HG02678 (cell line): ENCODE measurements at regions not wholly inside any gene's neighbourhood (a gene's known extent, or its start where the extent isn't known, plus 50 kb on each side); places are given as distances from the start of the nearest gene placed in this dataset.
"Not testable (repeated sequence)": the region's sequence is repeated elsewhere in the genome, so short reads cannot be mapped to it uniquely, and the experiment has no call there.

Experiments
- ATAC-seq: cut with Tn5 transposase; IDR thresholded peaks from one replicate; pipeline ENCODE4 v1.9.1; 2021; ENCODE audit warnings: mild to moderate bottlenecking, moderate library complexity; ENCODE audit not compliant: unreplicated experiment

- no peak for ATAC-seq
Measured at GRCh38 chrX:46234775-46235174, 310.4 kb downstream of the ZNF674 start.

- no peak for ATAC-seq
Measured at GRCh38 chrX:46228389-46228788, 316.8 kb downstream of the ZNF674 start.

GRCh38 chrX:46226422-46226821 is 318.8 kb downstream of the ZNF674 start:
- ATAC-seq, result no peak

GRCh38 chrX:46223499-46223898 is 321.7 kb downstream of the ZNF674 start:
- not testable (repeated sequence) for ATAC-seq

- no peak for ATAC-seq
Measured at GRCh38 chrX:46220822-46221221, 324.4 kb downstream of the ZNF674 start.

GRCh38 chrX:46218373-46218772 is 326.8 kb downstream of the ZNF674 start:
- ATAC-seq, result no peak

- ATAC-seq, result no peak
Measured at GRCh38 chrX:46216406-46216805, 328.8 kb downstream of the ZNF674 start.

- ATAC-seq, result no peak
Measured at GRCh38 chrX:46211079-46211478, 334.1 kb downstream of the ZNF674 start.

- no peak for ATAC-seq
Measured at GRCh38 chrX:46209768-46210167, 335.5 kb downstream of the ZNF674 start.

GRCh38 chrX:46209037-46209436 is 336.2 kb downstream of the ZNF674 start:
- ATAC-seq, result no peak

GRCh38 chrX:46208225-46208854 is 336.9 kb downstream of the ZNF674 start:
- no peak for ATAC-seq

- no peak for ATAC-seq
Measured at GRCh38 chrX:46204721-46205422, 340.3 kb downstream of the ZNF674 start.

GRCh38 chrX:46202733-46203514 is 342.3 kb downstream of the ZNF674 start:
- no peak for ATAC-seq

GRCh38 chrX:46200413-46200812 is 344.8 kb downstream of the ZNF674 start:
- ATAC-seq, result no peak

GRCh38 chrX:46198858-46199257 is 346.4 kb downstream of the ZNF674 start:
- ATAC-seq, result no peak

GRCh38 chrX:46186811-46187106 is 358.5 kb downstream of the ZNF674 start:
- ATAC-seq, result not testable (repeated sequence)

- no peak for ATAC-seq
Measured at GRCh38 chrX:46185923-46186810, 359.1 kb downstream of the ZNF674 start.

GRCh38 chrX:46184749-46185148 is 360.5 kb downstream of the ZNF674 start:
- ATAC-seq, result no peak

GRCh38 chrX:46180258-46180687 is 364.9 kb downstream of the ZNF674 start:
- ATAC-seq, result peak; percentile 94

GRCh38 chrX:46179748-46180147 is 365.5 kb downstream of the ZNF674 start:
- ATAC-seq, result peak; percentile 8

GRCh38 chrX:46178763-46179162 is 366.5 kb downstream of the ZNF674 start:
- ATAC-seq, result no peak
